ENCODE measurements at regions not wholly inside any gene's neighbourhood (a gene's known extent, or its start where the extent isn't known, plus 50 kb on each side); places are given as distances from the start of the nearest gene placed in this dataset.
A peak's percentile ranks its signal among the peaks of the same experiment; 100 is the strongest.

DNA sequence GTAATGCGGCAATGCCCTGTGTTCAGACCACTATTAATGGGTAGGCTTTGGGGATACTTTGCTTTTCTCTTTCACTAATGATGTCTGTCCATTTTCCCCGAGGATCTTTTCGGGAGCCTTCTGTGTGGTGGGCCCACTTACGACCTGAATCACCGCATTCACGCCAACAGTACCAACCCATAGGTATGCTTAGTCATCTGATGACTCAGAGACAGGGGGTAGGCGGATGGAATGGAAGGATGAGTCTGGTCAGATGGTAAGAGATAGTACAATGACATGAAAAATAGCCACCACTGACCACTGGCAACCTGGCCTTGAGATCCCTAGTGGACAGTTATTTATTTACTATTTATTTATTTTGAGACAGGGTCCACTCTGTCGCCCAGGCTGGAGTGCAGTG is 76.0 kb upstream of the DHRSX start:
- peak; percentile 52 for ATAC-seq
- no peak for TF ChIP-seq GLIS3 (CRISPR knock-in tag; IDR thresholded peaks at IDR 0.05)
- TF ChIP-seq ZNF565 (CRISPR knock-in tag; conservative IDR thresholded peaks at IDR 0.05; ENCODE audit: low read depth) = no peak
- TF ChIP-seq PPARA (CRISPR knock-in tag; IDR thresholded peaks at IDR 0.05; ENCODE audit: borderline replicate concordance) = no peak
- no peak for TF ChIP-seq OSR1 (CRISPR knock-in tag; IDR thresholded peaks at IDR 0.05)
- no peak for TF ChIP-seq TOX (CRISPR knock-in tag; IDR thresholded peaks at IDR 0.05; ENCODE audit: borderline replicate concordance)
- TF ChIP-seq, protein P1, sequence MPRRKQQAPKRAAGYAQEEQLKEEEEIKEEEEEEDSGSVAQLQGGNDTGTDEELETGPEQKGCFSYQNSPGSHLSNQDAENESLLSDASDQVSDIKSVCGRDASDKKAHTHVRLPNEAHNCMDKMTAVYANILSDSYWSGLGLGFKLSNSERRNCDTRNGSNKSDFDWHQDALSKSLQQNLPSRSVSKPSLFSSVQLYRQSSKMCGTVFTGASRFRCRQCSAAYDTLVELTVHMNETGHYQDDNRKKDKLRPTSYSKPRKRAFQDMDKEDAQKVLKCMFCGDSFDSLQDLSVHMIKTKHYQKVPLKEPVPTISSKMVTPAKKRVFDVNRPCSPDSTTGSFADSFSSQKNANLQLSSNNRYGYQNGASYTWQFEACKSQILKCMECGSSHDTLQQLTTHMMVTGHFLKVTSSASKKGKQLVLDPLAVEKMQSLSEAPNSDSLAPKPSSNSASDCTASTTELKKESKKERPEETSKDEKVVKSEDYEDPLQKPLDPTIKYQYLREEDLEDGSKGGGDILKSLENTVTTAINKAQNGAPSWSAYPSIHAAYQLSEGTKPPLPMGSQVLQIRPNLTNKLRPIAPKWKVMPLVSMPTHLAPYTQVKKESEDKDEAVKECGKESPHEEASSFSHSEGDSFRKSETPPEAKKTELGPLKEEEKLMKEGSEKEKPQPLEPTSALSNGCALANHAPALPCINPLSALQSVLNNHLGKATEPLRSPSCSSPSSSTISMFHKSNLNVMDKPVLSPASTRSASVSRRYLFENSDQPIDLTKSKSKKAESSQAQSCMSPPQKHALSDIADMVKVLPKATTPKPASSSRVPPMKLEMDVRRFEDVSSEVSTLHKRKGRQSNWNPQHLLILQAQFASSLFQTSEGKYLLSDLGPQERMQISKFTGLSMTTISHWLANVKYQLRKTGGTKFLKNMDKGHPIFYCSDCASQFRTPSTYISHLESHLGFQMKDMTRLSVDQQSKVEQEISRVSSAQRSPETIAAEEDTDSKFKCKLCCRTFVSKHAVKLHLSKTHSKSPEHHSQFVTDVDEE (CRISPR knock-in tag; IDR thresholded peaks at IDR 0.05) = no peak
- TF ChIP-seq ESRRG (CRISPR knock-in tag; IDR thresholded peaks at IDR 0.05) = no peak
- no peak for TF ChIP-seq ISL1 (CRISPR knock-in tag; IDR thresholded peaks at IDR 0.05)
- no peak for TF ChIP-seq SNAI2 (CRISPR knock-in tag; IDR thresholded peaks at IDR 0.05)
- TF ChIP-seq ZC3H10 (CRISPR knock-in tag; IDR thresholded peaks at IDR 0.05) = no peak
- no peak for TF ChIP-seq TCF4 (CRISPR knock-in tag; IDR thresholded peaks at IDR 0.05; ENCODE audit: borderline replicate concordance)
- TF ChIP-seq, protein P2, sequence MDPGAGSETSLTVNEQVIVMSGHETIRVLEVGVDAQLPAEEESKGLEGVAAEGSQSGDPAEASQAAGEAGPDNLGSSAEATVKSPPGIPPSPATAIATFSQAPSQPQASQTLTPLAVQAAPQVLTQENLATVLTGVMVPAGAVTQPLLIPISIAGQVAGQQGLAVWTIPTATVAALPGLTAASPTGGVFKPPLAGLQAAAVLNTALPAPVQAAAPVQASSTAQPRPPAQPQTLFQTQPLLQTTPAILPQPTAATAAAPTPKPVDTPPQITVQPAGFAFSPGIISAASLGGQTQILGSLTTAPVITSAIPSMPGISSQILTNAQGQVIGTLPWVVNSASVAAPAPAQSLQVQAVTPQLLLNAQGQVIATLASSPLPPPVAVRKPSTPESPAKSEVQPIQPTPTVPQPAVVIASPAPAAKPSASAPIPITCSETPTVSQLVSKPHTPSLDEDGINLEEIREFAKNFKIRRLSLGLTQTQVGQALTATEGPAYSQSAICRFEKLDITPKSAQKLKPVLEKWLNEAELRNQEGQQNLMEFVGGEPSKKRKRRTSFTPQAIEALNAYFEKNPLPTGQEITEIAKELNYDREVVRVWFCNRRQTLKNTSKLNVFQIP (CRISPR knock-in tag; IDR thresholded peaks at IDR 0.05; ENCODE audit: borderline replicate concordance, low read depth) = no peak

DNA sequence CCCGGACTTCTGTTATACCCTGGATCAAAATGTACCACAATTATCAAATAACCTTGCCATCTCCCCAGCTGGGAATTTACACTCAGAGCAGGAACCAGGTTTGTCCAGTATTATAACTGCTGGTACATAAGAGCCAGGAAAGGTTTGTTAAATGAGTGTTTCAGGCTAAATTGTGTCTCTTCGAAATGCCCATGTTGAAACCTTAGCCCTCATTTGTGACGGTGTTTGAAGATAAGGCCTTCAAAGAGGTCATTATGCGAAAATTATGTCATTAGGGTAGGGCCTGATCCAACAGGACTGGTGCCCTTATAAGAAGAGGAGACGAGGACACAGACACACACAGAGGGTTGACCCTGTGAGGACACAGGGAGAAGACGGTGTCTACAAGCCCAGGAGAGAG is 73.5 kb upstream of the DHRSX start:
- TF ChIP-seq ZNF8 (CRISPR knock-in tag; IDR thresholded peaks at IDR 0.05) (no peak), GLIS3 (CRISPR knock-in tag; IDR thresholded peaks at IDR 0.05) (no peak)
- TF ChIP-seq, protein P1 (CRISPR knock-in tag; IDR thresholded peaks at IDR 0.05) = no peak
- ATAC-seq = no peak

DNA sequence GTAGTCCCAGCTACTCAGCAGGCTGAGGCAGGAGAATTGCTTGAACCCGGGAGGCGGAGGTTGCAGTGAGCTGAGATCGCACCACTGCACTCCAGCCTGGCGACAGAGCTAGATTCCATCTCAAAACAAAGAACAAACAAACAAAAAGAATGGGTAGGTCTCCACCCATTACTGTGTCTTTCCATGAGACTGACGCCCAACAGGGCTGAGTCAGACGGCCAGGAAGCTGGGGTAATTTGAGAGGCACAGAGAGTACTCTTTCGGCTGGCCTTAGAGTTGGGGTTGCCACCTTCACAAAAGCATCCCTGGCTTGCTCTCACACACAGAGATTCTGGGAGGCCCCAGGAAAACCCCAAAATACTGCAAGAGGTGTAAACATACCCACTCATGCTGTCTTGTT is 72.0 kb upstream of the DHRSX start:
- TF ChIP-seq ZFP30 (CRISPR knock-in tag; IDR thresholded peaks at IDR 0.05) = no peak
- no peak for TF ChIP-seq ZNF8 (CRISPR knock-in tag; IDR thresholded peaks at IDR 0.05)
- TF ChIP-seq TOX (CRISPR knock-in tag; IDR thresholded peaks at IDR 0.05; ENCODE audit: borderline replicate concordance) = no peak
- TF ChIP-seq PPARA (CRISPR knock-in tag; IDR thresholded peaks at IDR 0.05; ENCODE audit: borderline replicate concordance) = no peak
- TF ChIP-seq, protein P1 (CRISPR knock-in tag; IDR thresholded peaks at IDR 0.05) = no peak
- ATAC-seq = peak; percentile 77

DNA sequence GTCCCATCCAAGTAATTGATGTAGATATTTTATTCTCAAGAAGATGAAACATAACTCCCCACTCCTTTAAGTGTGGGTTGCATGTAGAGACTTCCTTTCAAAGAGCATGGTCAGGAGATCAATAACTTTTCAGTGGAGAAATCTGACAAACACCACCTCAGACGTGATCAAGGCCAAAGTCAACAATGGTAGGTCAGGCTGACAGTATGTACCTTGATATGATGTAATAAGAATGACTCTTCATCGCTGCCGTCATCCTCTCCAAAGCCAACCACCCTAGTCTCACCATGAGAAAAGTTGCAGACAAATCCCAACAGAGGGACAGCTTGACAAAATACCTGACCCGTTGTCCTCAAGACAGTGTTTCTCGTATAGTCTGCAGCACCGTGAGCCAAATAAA is 67.3 kb upstream of the DHRSX start:
- ATAC-seq = no peak
- TF ChIP-seq ARNTL (CRISPR knock-in tag; IDR thresholded peaks at IDR 0.05; ENCODE audit: borderline replicate concordance, low read depth) (no peak), ZNF565 (CRISPR knock-in tag; conservative IDR thresholded peaks at IDR 0.05; ENCODE audit: low read depth) (no peak), ZC3H10 (CRISPR knock-in tag; IDR thresholded peaks at IDR 0.05) (no peak), ZNF70 (CRISPR knock-in tag; IDR thresholded peaks at IDR 0.05) (no peak), ZNF8 (CRISPR knock-in tag; IDR thresholded peaks at IDR 0.05) (no peak), SNAI2 (CRISPR knock-in tag; IDR thresholded peaks at IDR 0.05) (no peak), BACH2 (CRISPR knock-in tag; IDR thresholded peaks at IDR 0.05; ENCODE audit: borderline replicate concordance) (no peak), ISL1 (CRISPR knock-in tag; IDR thresholded peaks at IDR 0.05) (no peak), CSDC2 (CRISPR knock-in tag; IDR thresholded peaks at IDR 0.05) (no peak)
- TF ChIP-seq, protein P3, sequence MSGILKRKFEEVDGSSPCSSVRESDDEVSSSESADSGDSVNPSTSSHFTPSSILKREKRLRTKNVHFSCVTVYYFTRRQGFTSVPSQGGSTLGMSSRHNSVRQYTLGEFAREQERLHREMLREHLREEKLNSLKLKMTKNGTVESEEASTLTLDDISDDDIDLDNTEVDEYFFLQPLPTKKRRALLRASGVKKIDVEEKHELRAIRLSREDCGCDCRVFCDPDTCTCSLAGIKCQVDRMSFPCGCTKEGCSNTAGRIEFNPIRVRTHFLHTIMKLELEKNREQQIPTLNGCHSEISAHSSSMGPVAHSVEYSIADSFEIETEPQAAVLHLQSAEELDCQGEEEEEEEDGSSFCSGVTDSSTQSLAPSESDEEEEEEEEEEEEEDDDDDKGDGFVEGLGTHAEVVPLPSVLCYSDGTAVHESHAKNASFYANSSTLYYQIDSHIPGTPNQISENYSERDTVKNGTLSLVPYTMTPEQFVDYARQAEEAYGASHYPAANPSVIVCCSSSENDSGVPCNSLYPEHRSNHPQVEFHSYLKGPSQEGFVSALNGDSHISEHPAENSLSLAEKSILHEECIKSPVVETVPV (CRISPR knock-in tag; IDR thresholded peaks at IDR 0.05) = no peak
- TF ChIP-seq, protein P2 (CRISPR knock-in tag; IDR thresholded peaks at IDR 0.05; ENCODE audit: borderline replicate concordance, low read depth) = no peak
- TF ChIP-seq, protein P4, sequence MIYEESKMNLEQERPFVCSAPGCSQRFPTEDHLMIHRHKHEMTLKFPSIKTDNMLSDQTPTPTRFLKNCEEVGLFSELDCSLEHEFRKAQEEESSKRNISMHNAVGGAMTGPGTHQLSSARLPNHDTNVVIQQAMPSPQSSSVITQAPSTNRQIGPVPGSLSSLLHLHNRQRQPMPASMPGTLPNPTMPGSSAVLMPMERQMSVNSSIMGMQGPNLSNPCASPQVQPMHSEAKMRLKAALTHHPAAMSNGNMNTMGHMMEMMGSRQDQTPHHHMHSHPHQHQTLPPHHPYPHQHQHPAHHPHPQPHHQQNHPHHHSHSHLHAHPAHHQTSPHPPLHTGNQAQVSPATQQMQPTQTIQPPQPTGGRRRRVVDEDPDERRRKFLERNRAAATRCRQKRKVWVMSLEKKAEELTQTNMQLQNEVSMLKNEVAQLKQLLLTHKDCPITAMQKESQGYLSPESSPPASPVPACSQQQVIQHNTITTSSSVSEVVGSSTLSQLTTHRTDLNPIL (CRISPR knock-in tag; IDR thresholded peaks at IDR 0.05; ENCODE audit: low read depth) = no peak
